PFSK-1 (cell line): ENCODE measurements at regions not wholly inside any gene's neighbourhood (a gene's known extent, or its start where the extent isn't known, plus 50 kb on each side); places are given as distances from the start of the nearest gene placed in this dataset.

ENCODE experiments used
- POLR2AphosphoS5 ChIP-seq: IDR thresholded peaks from 2 replicates; pipeline ENCODE4 v1.6.1; 2012; ENCODE audit warnings: low read depth, mild to moderate bottlenecking, control low read depth, low read length, moderate library complexity
- SIN3A ChIP-seq: IDR thresholded peaks from 2 replicates; pipeline ENCODE4 v1.6.1; 2012; ENCODE audit warnings: mild to moderate bottlenecking, low read length, moderate library complexity, borderline replicate concordance; ENCODE audit not compliant: insufficient read depth
- TAF1 ChIP-seq: IDR thresholded peaks from 2 replicates; pipeline ENCODE4 v1.6.1; 2012; ENCODE audit warnings: low read length, control low read depth, borderline replicate concordance; ENCODE audit not compliant: insufficient read depth
- TF ChIP-seq, protein P1 (sequence below), 2 experiments: IDR thresholded peaks; 2 replicates each; pipeline versions ENCODE4 v1.6.1 to v1.8.0; 2011 to 2012; ENCODE audit warnings: low read depth in 2 of 2, low read length in 2 of 2, control low read depth in 1 of 2, inconsistent platforms in 1 of 2, mild to moderate bottlenecking in 1 of 2, moderate library complexity in 1 of 2; ENCODE audit not compliant: insufficient read depth in 1 of 2

DNA sequence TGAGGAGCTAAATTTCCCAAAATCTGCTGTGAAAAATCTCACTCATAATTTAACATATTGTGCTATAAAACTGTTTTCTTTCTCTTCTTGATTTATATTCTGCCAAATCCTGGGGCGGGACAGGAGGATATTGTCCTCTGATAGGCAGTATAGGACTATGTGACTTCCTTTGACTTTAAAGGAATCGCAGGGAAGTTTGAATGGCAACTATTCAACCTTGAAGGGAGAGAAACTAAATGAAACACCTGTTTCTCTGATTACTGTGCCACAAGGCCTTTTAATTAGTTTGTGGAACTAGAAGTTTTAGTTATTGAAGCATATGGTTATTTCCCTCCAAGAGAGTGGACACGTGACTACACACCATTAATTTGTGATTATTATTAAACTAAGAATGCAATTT is 607.4 kb downstream of the GATA3 start:
- TF ChIP-seq POLR2AphosphoS5 (no peak), TAF1 (no peak), SIN3A (no peak)
- TF ChIP-seq, protein P1, sequence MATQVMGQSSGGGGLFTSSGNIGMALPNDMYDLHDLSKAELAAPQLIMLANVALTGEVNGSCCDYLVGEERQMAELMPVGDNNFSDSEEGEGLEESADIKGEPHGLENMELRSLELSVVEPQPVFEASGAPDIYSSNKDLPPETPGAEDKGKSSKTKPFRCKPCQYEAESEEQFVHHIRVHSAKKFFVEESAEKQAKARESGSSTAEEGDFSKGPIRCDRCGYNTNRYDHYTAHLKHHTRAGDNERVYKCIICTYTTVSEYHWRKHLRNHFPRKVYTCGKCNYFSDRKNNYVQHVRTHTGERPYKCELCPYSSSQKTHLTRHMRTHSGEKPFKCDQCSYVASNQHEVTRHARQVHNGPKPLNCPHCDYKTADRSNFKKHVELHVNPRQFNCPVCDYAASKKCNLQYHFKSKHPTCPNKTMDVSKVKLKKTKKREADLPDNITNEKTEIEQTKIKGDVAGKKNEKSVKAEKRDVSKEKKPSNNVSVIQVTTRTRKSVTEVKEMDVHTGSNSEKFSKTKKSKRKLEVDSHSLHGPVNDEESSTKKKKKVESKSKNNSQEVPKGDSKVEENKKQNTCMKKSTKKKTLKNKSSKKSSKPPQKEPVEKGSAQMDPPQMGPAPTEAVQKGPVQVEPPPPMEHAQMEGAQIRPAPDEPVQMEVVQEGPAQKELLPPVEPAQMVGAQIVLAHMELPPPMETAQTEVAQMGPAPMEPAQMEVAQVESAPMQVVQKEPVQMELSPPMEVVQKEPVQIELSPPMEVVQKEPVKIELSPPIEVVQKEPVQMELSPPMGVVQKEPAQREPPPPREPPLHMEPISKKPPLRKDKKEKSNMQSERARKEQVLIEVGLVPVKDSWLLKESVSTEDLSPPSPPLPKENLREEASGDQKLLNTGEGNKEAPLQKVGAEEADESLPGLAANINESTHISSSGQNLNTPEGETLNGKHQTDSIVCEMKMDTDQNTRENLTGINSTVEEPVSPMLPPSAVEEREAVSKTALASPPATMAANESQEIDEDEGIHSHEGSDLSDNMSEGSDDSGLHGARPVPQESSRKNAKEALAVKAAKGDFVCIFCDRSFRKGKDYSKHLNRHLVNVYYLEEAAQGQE (IDR thresholded peaks at IDR 0.05; ENCODE audit: insufficient read depth in 1 of 2, low read depth in 2 of 2, low read length in 2 of 2), result no peak
